ENCODE measurements at regions not wholly inside any gene's neighbourhood (a gene's known extent, or its start where the extent isn't known, plus 50 kb on each side); places are given as distances from the start of the nearest gene placed in this dataset.

DNA sequence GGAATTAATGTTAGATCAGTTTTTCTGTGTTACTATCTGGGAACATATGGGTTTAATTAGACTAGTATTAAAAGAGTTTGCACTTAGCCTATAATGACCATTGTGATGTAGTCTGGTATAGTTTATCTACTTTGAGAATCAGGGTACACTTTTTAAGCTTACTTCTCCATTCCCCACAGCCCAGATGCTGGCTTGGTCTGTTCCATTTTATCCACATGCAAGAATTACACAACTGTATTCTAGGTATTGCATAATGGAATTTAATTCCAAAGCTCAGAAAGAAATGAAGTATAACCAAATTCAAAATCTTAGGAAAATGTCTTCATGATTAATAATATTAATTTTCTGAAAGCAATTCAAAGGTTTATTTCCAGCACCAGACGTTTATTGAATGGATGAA lies 122.2 kb upstream of the PDGFD start:
- no peak for TF ChIP-seq POLR2A (IDR thresholded peaks at IDR 0.05)
- TF ChIP-seq, protein P1, sequence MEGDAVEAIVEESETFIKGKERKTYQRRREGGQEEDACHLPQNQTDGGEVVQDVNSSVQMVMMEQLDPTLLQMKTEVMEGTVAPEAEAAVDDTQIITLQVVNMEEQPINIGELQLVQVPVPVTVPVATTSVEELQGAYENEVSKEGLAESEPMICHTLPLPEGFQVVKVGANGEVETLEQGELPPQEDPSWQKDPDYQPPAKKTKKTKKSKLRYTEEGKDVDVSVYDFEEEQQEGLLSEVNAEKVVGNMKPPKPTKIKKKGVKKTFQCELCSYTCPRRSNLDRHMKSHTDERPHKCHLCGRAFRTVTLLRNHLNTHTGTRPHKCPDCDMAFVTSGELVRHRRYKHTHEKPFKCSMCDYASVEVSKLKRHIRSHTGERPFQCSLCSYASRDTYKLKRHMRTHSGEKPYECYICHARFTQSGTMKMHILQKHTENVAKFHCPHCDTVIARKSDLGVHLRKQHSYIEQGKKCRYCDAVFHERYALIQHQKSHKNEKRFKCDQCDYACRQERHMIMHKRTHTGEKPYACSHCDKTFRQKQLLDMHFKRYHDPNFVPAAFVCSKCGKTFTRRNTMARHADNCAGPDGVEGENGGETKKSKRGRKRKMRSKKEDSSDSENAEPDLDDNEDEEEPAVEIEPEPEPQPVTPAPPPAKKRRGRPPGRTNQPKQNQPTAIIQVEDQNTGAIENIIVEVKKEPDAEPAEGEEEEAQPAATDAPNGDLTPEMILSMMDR (IDR thresholded peaks at IDR 0.05): no peak
